ENCODE measurements at regions not wholly inside any gene's neighbourhood (a gene's known extent, or its start where the extent isn't known, plus 50 kb on each side); places are given as distances from the start of the nearest gene placed in this dataset.

DNA sequence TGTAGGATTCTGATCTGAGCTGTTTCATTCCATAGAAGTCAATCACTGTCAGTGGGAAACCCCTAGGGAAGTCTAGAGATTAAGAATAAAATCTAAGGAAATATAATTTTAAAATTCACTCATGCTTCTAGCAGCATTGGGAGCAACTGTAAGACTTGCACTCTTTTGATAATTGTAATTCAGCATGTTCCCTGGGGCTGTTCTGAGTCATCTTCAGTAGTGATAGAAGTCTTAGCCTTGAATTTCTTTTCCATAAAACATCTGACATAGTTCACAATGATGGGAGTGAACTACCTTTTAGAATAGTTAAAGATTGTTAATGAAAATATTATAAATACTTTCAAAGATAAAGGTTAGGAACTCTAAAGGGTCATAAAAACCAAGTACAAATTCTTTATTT lies 935.8 kb downstream of the DTWD2 start:
- no peak for TF ChIP-seq EZH2phosphoT487 (IDR thresholded peaks at IDR 0.05; ENCODE audit: borderline replicate concordance, low read length)
- TF ChIP-seq, protein P1, sequence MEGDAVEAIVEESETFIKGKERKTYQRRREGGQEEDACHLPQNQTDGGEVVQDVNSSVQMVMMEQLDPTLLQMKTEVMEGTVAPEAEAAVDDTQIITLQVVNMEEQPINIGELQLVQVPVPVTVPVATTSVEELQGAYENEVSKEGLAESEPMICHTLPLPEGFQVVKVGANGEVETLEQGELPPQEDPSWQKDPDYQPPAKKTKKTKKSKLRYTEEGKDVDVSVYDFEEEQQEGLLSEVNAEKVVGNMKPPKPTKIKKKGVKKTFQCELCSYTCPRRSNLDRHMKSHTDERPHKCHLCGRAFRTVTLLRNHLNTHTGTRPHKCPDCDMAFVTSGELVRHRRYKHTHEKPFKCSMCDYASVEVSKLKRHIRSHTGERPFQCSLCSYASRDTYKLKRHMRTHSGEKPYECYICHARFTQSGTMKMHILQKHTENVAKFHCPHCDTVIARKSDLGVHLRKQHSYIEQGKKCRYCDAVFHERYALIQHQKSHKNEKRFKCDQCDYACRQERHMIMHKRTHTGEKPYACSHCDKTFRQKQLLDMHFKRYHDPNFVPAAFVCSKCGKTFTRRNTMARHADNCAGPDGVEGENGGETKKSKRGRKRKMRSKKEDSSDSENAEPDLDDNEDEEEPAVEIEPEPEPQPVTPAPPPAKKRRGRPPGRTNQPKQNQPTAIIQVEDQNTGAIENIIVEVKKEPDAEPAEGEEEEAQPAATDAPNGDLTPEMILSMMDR (IDR thresholded peaks at IDR 0.05; ENCODE audit: low read depth, low read length, poor library complexity, severe bottlenecking), result no peak
